HG03378 (cell line): ENCODE measurements at regions not wholly inside any gene's neighbourhood (a gene's known extent, or its start where the extent isn't known, plus 50 kb on each side); places are given as distances from the start of the nearest gene placed in this dataset.

Experiments
- ATAC-seq: cut with Tn5 transposase; IDR thresholded peaks from one replicate; pipeline ENCODE4 v1.9.1; 2021; ENCODE audit warnings: mild to moderate bottlenecking, moderate library complexity; ENCODE audit not compliant: unreplicated experiment

DNA sequence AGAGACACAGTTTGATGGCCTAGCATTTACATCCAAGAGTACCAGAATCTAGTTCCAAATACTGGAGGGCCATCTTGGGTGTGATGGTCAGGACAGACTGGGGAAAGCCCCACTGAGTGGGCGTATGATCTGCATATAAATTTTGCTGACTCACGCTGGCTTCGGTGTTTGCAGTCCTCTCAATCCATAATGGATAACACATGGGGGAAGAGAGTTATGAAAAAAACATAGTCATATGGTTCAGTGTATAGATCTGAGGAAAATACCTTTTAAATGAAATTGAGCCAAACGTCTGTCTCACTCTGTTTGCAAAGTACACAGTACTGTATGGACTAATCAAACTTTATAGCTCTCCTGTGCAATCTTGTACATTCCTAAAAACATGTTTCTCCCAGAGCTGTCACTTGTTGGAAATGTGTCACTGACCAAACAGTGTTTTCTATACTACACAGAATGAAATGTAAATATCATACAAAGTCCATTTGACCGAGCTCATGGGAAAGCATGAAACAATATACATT, 125.3 kb upstream of the THBS1 start:
- no peak for ATAC-seq

DNA sequence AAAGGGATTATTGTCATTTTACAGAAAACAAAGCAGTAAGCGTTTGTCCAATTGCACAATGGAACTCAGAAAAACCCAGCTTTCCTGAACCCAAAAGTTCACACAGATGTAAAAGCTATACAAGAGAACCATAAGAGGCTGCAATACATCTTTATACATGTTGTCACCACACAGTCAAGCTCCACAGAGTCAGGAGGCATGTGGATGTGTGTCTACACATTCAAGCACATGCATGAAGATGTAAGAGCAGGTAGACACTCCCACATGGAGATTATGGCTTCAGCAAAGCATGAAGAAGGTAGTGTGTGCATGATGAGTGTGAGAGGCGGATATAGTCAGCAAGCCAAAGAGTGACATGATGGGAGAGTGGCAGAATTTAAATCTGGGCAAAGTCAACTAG, 124.7 kb upstream of the THBS1 start:
- no peak for ATAC-seq

DNA sequence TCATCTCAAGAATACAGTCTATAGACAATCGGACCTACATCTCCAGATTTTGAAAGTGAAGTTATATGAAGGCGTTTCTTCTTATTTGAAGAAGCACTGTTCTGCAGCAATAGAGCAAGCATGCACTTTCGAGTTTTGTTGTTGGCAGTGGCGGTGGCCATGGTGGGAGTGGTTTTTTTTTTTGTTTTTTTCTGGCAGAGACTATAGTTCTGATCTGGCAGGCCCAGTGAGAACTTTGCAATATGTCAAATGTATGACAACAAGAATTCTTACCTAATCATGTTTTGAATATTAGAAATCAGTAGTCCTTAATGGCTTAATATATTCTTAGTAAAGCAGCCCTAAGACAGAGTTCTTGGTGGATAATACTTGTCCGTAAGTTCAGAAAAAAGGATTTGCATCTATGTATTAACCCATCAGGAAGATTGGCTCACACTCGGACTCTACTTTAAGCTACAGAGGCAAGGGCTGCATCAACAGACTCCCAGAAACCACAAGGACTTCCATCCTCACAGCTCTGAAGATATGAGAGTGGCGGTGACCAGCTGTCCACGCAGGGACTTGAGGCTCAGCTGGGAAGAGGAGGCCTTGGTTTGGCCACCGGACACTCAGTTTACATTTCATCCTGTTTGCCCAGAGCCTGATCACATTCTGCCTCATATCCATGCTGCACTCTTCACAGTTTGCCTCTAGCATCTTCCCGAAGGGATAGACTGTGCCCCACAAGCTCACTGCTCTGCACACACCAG, 124.1 kb upstream of the THBS1 start:
- ATAC-seq = no peak

DNA sequence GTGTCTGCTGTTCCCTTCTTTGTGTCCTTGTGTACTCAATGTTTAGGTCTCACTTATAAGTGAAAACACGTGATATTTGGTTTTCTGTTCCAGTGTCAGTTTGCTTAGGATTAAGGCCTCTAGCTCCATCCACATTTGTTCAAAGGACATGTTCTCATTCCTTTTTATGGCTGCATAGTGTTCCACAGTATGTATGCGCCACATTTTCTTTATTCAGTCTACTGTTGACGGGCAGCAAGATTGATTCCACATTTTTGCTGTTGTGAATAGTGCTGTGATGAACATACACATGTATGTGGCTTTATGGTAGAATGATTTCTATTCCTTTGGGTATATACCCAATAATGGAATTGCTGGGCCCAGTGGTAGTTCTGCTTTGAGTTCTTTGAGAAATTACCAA, 122.7 kb upstream of the THBS1 start:
- no peak for ATAC-seq

DNA sequence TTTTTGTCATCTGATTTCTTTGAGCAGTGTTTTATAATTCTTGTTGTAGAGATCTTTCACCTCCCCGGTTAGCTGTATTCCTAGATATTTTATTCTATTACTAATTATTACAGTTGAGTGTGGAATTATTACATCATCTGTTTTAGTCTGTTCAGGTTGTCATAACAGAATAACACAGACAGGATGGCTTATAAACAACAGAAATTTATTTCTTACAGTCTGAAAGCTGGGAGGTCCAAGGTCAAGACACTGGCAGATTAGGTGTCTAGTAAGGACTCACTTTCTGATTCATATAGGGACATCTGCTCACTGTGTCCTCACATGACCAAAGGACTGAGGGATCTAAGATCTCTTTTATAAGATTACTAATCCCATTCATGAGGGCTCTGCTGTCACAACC, 121.3 kb upstream of the THBS1 start:
- ATAC-seq = no peak

DNA sequence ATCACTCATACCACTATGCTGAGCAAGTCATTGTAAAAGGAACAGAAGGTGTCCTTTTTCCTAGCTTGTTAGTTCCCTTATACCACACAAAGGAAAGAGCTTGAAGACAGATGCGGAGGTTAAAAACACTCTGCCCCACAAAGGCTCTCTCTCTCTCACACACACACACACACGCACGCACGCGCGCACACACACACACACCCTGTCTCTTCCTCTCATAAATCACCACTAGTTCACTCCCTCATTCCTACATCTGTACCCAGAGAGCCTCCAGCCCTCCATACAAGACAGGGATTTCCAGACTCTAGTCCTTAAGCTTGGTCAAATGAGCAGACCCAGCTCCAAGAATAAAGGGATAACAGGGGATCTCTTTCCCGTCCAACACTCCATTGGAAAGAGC, 120.1 kb upstream of the THBS1 start:
- ATAC-seq = no peak

DNA sequence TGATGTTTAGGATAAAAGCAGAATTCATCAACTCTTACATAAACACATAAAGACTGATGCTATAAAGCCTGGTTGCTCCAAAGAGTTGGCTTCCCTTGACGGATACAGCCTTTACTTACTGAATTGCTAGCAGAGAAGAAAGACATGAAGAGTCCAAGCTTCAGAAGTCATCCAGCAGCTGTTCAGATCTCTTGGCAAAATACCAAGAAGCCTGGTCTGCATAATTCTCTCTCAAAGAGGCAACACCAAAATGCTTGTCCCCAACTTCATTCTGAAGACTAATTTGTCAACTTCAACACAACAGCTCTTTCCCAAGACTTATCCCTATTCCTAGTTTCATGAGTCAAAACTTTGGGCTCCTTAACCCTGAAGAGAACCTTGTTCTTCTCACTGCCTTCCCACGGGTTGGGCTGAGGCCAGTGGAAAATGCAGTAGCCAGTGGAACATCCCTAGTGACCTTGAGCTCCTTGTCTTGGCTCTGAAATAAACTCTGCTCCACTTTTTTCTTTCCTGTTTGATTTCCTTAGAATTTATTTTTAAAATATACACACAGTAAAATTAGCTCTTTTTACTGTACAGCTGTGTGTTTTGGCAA, 119.2 kb upstream of the THBS1 start:
- ATAC-seq = no peak

DNA sequence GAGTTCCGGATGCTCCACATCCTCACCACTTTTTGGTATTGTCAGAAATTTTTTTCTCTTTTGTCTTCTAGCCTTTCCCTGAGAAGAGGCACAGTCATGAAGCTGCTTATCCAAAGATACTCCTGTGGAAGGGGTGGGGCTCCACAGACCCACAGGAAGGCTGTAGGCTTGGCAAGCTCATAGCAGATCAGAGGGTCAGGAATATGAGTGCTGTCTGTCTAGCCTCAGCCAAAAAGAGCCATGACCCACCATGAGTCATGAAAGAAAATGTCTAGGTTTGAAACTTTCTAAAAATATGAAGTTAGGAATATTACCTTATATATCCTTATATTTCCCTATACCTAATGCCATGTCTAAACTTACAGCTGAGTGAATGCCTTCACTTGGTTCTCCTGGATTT, 118.2 kb upstream of the THBS1 start:
- no peak for ATAC-seq

DNA sequence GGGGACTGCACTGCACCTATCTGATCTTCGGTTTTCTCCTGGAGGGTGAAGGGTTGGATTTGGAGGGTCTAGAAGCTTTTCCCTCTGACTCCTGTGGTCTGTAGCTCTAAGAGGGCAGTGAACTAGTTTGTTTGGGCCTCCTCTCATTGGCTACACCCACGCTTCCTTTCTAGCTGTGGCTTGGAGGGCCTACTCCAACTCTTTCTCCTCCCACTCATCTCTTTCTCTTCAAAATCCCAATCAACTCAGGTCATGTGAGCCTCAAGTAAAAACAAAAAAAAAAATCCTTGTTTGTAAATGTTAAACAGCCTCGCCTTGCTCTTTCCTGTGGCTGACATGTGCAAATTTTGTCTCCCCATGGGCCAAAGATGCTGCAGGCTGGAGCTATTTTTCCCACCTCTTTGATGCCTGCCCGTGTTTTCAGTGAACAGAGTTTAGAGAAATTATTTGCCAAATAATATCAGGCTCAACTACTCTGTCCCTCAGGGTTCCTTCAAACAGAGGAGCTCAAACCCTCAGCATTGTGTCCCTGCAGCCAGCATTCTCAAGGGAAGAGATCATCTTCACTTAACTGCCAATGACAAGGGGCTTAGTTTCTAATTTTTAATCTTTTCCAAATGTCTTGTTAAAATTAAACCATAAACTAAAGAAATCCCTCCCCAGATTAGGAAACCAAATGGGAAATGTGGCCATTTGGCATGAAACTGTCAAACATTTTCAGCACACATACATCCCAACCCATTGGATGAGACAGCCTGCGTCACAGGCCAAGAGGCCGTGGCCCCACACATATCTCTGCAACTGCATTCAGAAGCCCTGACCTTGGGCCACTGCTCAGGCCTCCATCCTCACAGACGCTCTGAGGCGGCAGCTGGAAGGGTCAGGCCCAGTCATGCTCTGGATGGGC, 114.8 kb upstream of the THBS1 start:
- ATAC-seq = no peak

DNA sequence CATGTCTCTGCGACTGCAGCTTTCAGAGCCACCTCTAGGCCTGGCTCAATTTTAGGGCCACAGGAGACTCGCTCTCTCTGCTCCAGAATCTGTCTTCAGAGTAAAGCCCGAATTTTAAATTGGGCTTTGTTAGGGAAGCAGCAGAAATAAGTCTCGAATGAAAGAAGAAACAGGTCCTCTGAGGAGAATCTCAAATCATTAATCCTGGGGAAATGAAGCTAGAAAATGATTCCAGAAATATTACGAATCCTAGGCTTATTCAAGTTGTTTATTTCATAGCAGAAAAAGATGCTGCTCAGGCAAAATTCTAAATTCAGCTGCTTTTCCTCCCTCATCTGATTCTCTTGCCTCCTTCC, 114.2 kb upstream of the THBS1 start:
- no peak for ATAC-seq

DNA sequence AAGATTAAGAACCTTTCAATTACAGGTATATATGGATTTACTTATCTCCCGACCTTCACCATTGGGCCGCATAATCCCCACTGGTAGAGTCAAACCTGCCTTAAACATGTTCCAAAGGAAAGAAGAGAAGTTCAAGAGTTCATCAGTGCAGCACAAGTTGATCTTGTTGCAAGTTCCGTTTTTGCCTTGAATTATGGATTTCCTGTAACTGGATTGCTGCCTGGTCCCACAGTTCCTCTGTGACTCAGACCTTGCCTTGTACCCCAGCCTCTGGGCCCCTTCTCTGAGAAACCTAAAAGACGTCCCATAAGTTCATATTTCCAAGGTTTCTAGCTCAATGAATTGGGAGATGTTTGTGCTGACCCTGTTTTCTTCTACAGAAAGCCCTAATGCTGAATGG, 112.5 kb upstream of the THBS1 start:
- ATAC-seq = no peak

DNA sequence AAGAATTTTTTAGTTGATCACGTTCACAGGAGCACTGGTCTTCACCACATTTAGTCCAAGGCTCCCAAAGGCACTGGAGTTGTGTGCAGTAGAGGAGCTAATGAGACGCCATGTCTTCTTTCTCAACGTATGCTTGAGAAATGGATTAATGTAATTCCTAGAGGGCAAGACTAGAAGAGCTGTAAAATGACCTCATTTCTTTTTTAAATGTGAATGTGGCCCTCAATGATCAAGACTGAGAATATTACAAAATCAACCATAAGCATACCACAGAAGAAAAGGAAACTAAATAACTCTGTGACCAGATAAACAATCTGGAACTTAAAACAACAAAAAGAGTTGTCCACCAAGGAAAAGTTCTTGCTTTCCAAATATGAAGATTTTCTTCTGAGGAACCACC, 112.1 kb upstream of the THBS1 start:
- ATAC-seq = no peak

DNA sequence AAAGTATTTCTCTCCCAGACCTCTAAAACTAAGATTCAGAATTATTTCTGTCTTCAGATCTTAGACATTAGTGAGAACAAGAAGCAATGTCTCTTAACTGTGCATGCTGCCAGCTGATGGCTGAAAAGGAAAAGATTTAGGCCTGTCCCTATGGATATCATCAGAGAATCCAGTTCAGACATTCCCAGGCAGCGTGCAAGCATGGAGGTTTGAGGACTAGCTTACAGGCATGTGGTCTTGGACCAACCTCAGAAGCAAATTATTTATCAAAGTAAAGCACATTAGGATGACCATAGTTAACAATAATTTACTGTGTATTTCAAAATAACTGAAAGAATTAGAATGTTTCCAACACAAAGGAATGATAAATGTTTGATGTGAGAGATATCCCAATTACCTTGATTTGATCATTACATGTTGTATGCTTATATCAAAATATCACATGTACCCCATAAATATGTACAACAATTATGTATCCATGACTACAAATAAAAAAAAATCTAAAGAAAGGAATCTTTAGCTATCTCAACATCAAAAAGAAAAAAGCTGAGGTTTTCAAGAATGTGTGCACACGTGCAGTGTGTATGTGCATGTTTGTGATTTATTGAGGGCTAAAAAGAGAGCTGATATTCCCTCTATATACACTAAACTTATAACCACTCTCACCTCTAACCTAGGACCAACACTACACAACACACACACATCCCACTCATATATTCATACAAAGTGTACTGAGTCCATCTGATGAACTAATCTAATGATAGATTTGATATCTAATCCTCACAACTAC, 108.9 kb upstream of the THBS1 start:
- no peak for ATAC-seq

DNA sequence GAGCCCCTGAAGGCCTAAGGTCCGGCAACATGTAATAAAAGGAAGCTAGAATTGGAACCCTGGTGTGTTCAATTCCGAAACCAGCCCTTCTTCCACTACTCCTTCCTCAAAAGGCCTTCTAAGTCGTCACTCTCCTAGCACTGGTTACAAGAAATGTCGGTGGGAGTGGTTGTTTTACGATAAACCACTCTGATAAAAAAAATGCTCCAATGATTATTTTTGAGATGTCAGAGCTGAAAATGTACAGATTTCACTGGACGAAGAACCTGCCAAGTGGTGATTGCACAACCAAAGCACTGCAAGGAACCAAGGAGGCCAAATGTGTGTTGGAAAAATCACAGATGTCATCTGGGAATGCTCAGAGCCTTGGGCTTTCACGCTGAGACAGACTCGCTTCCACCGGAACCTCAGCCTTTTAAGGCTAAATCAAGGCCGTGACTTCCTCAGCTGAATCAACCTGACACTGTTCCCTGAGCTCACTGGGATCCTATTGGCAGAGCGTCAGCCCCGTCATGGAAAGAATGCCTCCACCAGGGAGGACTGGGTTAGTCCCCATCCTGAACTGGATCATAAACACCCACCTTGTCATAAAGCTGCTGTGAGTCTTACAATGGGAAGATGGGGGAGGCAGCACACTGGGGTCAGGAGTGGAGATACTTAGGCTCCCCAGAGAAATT, 108.1 kb upstream of the THBS1 start:
- no peak for ATAC-seq

DNA sequence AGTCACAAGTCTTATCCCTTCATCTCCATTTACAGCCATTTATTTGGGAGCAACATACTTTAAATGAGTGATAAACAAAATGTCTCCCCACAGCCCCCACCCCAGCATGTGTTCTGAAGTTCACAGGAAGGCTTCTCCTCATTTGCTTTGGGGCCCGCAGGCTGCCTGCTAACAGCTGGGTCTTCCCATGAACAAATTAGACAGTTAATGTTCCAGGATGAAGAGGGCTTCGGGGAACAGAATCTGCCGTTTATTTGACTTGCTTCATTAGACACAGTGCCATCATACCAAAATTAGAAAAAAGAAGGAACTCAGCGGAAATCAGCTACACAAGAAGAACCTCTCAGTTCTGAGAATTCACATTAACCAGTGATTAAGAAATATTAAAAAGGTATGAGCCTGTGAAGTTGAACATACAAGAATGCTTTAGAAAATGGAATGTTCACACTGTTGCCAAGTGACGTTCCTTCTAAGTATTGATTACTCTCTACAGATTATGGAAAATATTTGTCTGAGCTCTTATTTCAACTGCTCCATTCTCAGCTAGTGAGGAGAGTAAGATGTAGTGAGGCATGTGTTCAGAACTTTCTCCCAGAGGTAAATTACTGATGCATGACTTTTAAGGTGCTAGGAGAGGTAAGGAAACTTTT, 107.5 kb upstream of the THBS1 start:
- no peak for ATAC-seq

DNA sequence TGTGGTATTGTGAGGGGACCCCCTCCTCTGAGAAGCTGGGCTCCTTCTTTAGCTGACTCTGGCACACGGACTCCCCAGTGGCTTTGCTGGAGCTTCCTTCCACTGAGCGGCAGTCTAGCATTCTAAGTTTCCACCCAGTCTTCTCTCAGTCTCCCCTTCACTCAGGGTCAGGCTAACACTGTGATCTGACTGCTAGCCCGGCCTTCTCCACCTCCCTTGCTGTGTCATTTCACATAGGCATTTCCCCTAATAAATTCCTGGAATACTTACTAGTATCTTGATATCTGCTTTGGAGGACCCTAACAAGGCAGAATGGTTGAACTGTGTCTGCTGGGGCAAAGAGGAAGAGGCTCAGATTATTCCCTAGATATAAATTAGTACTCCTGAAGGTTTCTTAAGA, 106.2 kb upstream of the THBS1 start:
- ATAC-seq = no peak

DNA sequence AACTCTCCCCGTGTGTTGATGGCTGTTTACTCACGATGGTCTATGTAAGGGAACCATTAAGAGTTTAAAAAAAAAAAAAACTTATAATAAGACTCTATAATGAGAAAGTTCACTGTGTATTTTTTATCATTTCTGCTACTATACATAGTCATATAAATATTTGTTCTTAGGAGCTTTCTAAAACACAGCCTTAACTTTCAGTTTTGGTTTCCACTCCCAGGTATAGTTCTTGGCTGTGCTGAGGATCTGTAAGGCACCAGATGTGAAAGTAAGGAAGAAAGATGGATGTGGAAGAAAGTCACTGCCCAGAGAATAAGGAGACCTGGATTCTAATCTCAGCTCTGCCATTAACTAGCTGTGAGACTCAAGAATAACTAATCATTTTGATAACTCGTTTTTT, 101.9 kb upstream of the THBS1 start:
- ATAC-seq = no peak

DNA sequence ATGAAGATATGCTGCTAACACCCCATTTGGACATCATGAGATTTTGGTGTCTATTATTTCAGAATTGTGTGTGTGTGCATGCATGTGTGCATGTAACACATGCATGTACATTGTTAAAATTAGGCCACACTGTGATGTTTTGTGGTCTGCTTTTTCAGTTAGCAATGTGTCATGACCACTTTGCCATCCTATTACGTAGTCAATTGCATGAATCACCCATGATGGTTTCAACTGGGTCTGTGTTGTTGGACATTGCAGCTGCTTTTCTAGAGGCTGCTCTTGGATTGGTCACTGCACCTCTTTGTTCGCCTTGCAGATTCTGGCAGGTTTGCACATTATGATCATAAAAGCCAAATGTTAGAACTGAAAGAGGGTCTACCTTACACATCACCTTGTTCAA, 101.0 kb upstream of the THBS1 start:
- ATAC-seq = no peak

DNA sequence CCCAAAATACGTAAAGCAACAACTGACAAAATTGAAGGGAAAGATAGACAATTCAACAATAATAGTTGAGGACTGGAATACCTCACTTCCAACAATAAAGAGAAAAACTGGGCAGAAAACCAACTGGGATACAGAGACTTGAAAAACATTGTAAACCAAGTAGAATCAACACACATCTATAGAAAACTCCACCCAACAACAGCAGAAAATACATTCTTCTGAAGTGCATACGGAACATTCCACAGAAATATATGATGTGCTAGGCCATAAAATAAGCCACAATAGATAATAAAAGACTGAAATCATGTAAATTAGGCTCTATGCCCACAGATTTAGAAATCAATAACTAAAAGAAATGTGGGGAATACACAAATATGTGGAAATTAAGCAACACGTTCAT, 98.4 kb upstream of the THBS1 start:
- ATAC-seq = no peak
